A673 (cell line): ENCODE measurements at regions not wholly inside any gene's neighbourhood (a gene's known extent, or its start where the extent isn't known, plus 50 kb on each side); places are given as distances from the start of the nearest gene placed in this dataset.

Experiments
- CTCF ChIP-seq: fragments of 300-800, 200-600 bp; sonication (generic); conservative IDR thresholded peaks from 2 replicates; pipeline ENCODE4 v1.5.1; 2017; ENCODE audit warnings: low read depth, mild to moderate bottlenecking, antibody characterized with exemption, low read length, moderate library complexity, mixed read lengths
- EZH2 ChIP-seq: fragments of 200-600 bp; sonication (generic); IDR thresholded peaks from 2 replicates; pipeline ENCODE4 v1.6.1; 2017; ENCODE audit warnings: borderline replicate concordance, low read depth, mild to moderate bottlenecking, mixed read lengths, antibody characterized with exemption, low read length; ENCODE audit not compliant: poor library complexity, severe bottlenecking

GRCh38 chrX:39333451-39333850 lies 532.2 kb downstream of the MID1IP1 start:
- TF ChIP-seq CTCF = no peak
- no peak for TF ChIP-seq EZH2
